ENCODE measurements at regions not wholly inside any gene's neighbourhood (a gene's known extent, or its start where the extent isn't known, plus 50 kb on each side); places are given as distances from the start of the nearest gene placed in this dataset.
"Not testable (repeated sequence)": the region's sequence is repeated elsewhere in the genome, so short reads cannot be mapped to it uniquely, and the experiment has no call there.

DNA sequence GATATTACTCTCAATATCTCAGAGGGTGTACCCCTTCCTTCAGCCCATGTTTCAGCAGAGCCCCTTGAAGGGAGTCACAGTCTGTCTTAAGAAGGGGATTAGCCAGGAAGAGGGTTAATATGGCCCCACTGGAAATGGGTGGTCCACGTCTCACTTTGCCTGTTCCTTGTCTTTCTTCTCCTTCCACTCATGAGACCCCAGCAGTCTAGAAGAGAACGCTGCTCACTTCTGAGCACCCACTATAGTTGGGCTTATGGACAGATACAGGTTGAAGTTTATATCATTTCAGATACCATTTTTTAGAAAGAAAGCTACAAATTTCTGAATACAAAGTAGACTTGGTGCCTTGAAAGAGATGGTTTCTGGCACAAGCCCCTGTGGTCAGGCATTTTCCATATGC, 139.3 kb upstream of the API5 start:
- Histone ChIP-seq H3K4me1 (no peaks in the 10 kb centered on the region), H3K36me3 (no peaks in the 10 kb centered on the region), H3K27me3 (no peaks in the 10 kb centered on the region), H3K9me3 (peaks cover 0 to 2% (median 0%) of the 10 kb centered on the region in 3 donors), H3K4me3 (no peak overlapping the region), H3K27ac (no peak overlapping the region)
- no peak for DNase-seq
- WGBS, 2 donors, result 67 to 75% methylated on average over 2 of the region's 2 CpGs
- no peak for TF ChIP-seq POLR2A (IDR thresholded peaks at IDR 0.05)
- TF ChIP-seq, protein P1, sequence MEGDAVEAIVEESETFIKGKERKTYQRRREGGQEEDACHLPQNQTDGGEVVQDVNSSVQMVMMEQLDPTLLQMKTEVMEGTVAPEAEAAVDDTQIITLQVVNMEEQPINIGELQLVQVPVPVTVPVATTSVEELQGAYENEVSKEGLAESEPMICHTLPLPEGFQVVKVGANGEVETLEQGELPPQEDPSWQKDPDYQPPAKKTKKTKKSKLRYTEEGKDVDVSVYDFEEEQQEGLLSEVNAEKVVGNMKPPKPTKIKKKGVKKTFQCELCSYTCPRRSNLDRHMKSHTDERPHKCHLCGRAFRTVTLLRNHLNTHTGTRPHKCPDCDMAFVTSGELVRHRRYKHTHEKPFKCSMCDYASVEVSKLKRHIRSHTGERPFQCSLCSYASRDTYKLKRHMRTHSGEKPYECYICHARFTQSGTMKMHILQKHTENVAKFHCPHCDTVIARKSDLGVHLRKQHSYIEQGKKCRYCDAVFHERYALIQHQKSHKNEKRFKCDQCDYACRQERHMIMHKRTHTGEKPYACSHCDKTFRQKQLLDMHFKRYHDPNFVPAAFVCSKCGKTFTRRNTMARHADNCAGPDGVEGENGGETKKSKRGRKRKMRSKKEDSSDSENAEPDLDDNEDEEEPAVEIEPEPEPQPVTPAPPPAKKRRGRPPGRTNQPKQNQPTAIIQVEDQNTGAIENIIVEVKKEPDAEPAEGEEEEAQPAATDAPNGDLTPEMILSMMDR (IDR thresholded peaks at IDR 0.05), result no peak
- intact Hi-C loops (cut with DNase I), result no loop called here

DNA sequence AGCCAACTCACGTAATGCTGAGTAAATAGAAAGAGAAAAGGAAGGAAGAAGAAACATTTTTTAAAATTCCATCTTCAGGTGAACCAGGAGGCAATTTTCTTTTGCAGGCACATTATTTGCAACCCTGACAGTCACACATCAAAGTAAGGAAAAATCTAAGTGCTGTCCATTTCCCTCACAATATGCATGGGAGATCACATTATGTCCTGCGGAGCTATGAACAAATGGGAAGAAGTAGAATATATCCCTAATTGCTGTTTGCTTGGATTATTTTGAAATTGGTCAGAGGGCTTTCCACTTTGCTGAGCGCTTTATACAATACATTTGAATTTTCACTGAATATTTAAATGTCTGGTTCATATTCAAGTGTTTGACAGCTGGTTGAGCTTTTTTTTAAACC, 133.8 kb upstream of the API5 start:
- Histone ChIP-seq H3K36me3 (no peaks in the 10 kb centered on the region), H3K4me1 (no peaks in the 10 kb centered on the region), H3K27me3 (no peaks in the 10 kb centered on the region), H3K4me3 (no peak overlapping the region), H3K27ac (no peak overlapping the region), H3K9me3 (no peaks in the 10 kb centered on the region)
- no peak for DNase-seq
- TF ChIP-seq POLR2A (IDR thresholded peaks at IDR 0.05), result no peak
- intact Hi-C loops (cut with DNase I), result no loop called here
- 73 to 77% methylated on average over 3 of the region's 3 CpGs for WGBS, 2 donors

DNA sequence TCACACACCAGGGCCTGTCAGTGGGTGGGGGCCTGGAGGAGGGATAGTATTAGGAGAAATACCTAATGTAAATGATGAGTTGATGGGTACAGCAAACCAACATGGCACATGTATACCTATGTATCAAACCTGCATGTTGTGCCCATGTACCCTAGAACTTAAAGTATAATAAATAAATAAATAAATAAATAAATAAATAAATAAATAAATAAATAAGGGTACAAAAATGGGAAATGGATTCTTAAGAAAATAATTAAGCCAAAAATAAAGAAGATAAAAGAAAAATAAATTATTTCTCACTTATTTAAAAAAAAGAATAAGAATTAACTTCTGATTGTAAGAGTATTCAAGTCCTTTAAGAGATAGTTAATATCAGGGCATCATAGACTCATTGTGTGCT, 117.3 kb upstream of the API5 start:
- intact Hi-C loops (cut with DNase I); H3K4me1 ChIP-seq; H3K27ac ChIP-seq; H3K36me3 ChIP-seq; DNase-seq; H3K4me3 ChIP-seq; H3K9me3 ChIP-seq; H3K27me3 ChIP-seq: not testable (repeated sequence)

DNA sequence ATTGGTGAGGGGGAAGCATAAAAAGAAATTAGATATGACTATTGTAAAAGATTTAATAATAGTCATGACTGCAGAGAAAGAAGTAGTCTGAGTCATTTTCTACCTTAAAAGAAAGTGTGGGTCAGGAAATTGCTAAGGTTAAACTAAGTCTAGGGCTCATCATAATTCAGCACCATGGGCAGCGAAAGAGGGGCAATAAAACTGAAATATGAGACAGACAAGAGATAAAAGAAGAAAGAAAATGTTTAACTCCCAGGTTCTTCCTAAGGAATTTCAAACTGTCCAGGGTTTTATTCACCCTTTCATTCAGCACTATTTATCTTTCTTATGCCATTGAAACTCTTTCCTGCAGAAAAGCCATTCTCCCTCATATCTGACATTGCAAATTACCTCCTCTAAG, 114.4 kb upstream of the API5 start:
- intact Hi-C loops (cut with DNase I), result no loop called here
- Histone ChIP-seq H3K4me1 (no peaks in the 10 kb centered on the region), H3K36me3 (no peaks in the 10 kb centered on the region), H3K27me3 (no peaks in the 10 kb centered on the region), H3K27ac (no peak overlapping the region), H3K9me3 (no peaks in the 10 kb centered on the region), H3K4me3 (no peak overlapping the region)
- TF ChIP-seq, protein P1 (IDR thresholded peaks at IDR 0.05), result no peak
- no peak for TF ChIP-seq POLR2A (IDR thresholded peaks at IDR 0.05)
- DNase-seq, result no peak
- WGBS, 2 donors, result 29 to 31% methylated on average over 1 of the region's 1 CpG

DNA sequence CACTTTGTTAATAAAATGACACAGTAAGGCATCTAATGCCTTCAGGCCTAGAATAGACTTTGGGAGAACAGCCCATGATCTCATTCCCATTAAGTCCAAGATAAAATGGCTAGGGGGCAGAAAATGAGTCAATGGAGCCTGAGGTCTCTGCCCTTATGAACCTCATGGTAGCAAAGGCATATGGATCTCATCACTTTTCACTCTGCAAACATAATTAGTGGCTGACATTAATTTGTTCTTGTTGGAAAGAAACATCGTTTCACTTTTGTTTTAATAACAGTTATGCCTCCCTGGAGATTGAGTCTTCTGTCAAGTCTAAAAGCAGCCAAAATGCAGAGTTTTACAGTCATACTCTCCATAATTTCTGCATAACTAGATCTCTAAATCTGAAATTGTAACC, 111.8 kb upstream of the API5 start:
- no peak for DNase-seq
- Histone ChIP-seq H3K36me3 (no peaks in the 10 kb centered on the region), H3K9me3 (no peaks in the 10 kb centered on the region), H3K27ac (no peak overlapping the region), H3K27me3 (no peaks in the 10 kb centered on the region), H3K4me1 (no peaks in the 10 kb centered on the region), H3K4me3 (no peak overlapping the region)
- intact Hi-C loops (cut with DNase I), result no loop called here
- WGBS, 2 donors, result 33 to 50% methylated on average over 1 of the region's 1 CpG
- TF ChIP-seq, protein P1 (IDR thresholded peaks at IDR 0.05), result no peak
- no peak for TF ChIP-seq POLR2A (IDR thresholded peaks at IDR 0.05)

DNA sequence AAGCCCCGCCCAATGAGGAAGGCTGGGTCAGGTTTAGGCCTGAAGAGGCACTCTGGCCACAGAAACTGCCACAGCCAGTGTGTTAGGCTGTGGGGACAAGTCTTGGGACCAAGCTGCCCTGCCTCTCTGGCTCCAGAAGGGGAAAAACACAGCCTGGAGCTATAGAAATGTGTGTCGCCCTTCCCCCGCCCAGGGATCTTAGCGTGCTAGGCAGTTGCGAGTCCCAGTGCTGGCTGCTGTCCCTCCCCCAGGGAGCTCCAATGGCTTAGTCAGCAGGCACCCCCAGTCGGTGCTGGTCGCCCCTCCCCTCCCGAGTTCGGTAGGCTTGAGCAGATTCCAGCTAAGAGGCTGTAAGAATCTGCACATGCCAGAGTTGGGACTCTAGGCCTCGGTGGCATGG, 99.5 kb upstream of the API5 start:
- Histone ChIP-seq H3K27ac (no peak overlapping the region), H3K36me3 (no peaks in the 10 kb centered on the region), H3K4me1 (no peaks in the 10 kb centered on the region), H3K9me3 (peaks cover 0 to 23% (median 6%) of the 10 kb centered on the region in 3 donors), H3K4me3 (no peak overlapping the region), H3K27me3 (no peaks in the 10 kb centered on the region)
- DNase-seq, result no peak
- TF ChIP-seq, protein P1 (IDR thresholded peaks at IDR 0.05), result no peak
- no peak for TF ChIP-seq POLR2A (IDR thresholded peaks at IDR 0.05)
- intact Hi-C loops (cut with DNase I), result no loop called here
- WGBS, 2 donors, result 94% methylated on average over 5 of the region's 10 CpGs; no CpG with 5 or more reads in 1 of the 2 donors

Measured in esophagus squamous epithelium (tissue), 5 donors.